KG1 (cell line): ENCODE measurements at regions not wholly inside any gene's neighbourhood (a gene's known extent, or its start where the extent isn't known, plus 50 kb on each side); places are given as distances from the start of the nearest gene placed in this dataset.

Source experiments
- DNase-seq: peaks from one replicate; lab custom pipeline; 2025; lab: John Stamatoyannopoulos, UW

DNA sequence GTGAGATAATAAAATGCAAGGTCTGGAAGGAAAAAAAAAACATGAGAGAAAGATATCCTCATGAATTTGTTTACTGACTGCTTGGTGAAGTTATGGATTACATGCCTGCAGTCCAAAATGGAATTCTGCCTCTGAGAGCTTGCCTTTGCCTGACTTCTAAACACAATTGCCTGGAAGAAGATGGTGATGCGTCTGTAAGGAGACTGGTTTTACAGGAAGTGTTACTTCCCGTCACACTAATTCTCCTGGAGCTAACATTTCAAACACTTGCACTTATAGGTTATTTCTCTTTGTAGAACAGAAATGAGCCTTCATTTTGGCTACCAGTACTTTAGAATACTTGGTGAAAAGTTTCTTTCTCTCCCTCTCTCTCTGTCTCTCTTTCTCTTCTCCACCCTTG, 884.3 kb downstream of the TSN start:
- DNase-seq, result no peak

DNA sequence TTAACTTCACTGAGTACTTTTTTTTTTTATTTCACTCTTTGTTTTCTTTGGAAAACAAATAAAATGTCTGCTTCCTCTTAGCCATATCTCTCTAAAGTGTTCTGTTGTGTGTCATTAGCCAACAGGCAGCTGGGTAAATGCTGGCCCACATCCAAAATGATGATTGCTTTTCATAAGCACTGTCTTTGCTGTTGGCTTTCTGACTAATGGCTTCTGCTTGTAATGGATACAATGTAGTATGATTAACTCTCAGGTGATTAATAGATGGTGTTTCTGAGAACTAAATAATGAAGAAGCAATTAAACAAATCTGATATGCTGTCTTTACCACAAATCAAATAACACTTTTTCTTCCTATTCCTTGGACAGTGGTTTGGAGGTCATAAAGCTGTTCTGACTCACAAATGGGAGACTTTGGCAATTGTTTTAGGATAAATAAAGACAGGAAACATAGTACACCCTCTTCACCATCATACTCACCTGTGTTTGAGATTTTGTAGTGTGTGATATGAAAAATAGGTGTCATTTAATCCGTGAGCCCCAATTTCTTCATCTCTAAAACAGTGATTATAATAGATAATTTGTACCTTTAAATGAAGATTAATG, 888.4 kb downstream of the TSN start:
- no peak for DNase-seq

GRCh38 chr2:122651236-122651635, 895.8 kb downstream of the TSN start:
- no peak for DNase-seq

- DNase-seq, result no peak
These were observed 896.3 kb downstream of the TSN start for GRCh38 chr2:122651780-122652179.

- DNase-seq, result no peak
These were observed 897.2 kb downstream of the TSN start for GRCh38 chr2:122652670-122653069.

DNA sequence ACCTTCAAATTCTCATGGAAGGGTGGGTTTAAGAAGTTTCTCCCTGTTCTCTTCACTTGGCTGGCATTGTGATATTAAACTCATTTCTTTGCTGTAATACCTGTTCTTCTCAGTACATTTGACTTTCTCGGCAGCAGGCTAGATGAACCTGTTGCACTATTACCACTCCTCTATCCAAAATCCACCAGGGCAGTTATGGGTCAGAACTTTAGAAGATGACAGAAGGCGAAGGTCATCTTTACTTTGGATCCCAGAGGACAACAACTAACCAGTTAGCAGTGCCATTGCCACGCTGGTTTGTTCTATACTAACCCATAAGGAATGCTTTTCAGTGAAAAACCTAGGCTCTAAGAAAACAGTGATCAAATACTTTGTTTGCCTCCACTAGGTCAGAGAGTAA, 901.0 kb downstream of the TSN start:
- no peak for DNase-seq

- DNase-seq, result no peak
These were observed 905.6 kb downstream of the TSN start for GRCh38 chr2:122660786-122661634.

GRCh38 chr2:122663620-122664019, 908.2 kb downstream of the TSN start:
- no peak for DNase-seq

GRCh38 chr2:122669627-122670026, 914.2 kb downstream of the TSN start:
- DNase-seq, result no peak

- DNase-seq, result no peak
These were observed 915.4 kb downstream of the TSN start for GRCh38 chr2:122670897-122671296.

GRCh38 chr2:122680662-122681061, 925.2 kb downstream of the TSN start:
- DNase-seq, result no peak

- DNase-seq, result no peak
These were observed 926.2 kb downstream of the TSN start for GRCh38 chr2:122681626-122682025.

GRCh38 chr2:122682356-122682755, 926.9 kb downstream of the TSN start:
- no peak for DNase-seq

- no peak for DNase-seq
These were observed 927.6 kb downstream of the TSN start for GRCh38 chr2:122683018-122683417.

- no peak for DNase-seq
These were observed 937.1 kb downstream of the TSN start for GRCh38 chr2:122692400-122693083.

DNA sequence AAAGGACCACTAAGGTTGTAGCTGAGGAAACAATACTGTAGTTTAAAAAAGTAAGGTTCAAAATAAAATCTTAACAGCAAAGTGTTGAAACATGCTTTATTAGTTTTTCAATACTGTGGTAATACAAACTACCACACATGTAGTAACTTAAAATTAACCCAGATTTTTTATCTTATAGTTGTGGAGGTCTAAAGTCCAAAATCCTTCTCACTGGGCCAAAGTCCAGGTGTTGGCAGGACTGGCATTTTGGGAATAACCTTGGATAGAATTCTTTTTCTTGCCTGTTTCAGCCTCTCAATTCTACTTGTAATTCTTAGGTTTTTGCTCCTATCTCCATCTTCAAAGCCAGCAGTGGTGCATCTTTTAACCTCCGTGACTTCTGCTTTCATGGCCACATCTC, 942.0 kb downstream of the TSN start:
- DNase-seq, result no peak

- no peak for DNase-seq
These were observed 948.2 kb downstream of the TSN start for GRCh38 chr2:122703676-122704075.

DNA sequence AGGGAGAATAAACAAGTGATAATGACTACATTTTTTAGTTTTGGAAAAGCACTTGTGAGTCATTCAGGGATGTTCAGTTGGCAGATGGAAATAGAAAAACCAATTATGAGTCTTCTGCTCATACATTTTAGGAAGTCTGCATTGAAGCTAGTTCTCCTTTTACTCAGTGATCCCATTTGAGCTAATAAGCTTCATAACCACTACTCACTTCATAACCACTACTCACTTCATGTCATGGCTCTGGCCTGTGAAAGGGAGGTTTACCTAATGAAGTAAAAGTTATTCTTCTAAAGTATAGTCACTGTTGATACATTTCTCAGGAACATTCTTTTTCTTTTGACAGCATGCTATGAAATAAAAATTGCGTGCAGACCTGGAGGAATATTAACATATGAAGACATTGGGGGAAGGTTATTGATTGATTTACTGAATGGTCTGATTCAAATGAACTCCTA, 948.7 kb downstream of the TSN start:
- DNase-seq, result no peak

DNA sequence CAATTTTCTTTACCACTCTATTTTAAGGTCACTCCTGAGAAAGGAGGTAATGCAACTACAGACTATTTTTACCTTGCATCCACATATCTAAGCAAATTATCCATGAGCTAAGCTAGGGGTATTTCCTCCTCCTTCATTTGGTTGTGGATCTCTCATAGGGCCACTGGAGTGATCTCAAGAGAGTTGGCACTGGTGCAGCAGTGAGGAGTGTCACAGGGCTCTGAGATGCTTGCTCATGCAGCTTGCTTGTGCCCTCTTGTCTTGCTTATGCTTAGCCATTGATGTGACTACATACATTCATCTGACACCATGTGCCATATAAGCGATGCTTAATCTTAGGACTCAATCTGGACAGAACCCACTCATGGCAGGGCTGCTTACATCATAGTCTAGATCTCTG, 950.3 kb downstream of the TSN start:
- DNase-seq, result no peak

DNA sequence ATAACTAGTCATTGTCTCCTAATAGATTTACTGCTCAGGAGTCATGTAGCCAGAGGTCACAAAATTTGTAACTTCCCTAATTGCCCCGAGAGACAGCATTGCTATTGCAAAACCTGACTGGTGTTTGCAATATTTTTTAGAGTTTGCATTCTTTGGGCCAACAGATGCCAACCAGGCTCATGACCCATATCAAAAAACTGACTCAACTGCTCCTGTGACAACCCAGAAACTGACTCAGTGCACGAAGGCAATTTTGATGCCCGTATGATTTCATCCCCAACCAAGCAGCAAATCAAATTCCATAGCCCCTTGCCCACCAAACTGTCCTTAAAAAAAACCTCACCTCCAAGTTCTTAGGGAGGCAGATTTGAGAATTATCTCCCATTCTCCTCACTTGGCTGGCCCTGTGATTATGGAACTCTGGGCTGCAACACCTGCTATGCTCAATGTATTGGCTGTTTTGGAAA, 951.3 kb downstream of the TSN start:
- no peak for DNase-seq

GRCh38 chr2:122707224-122707824, 951.9 kb downstream of the TSN start:
- no peak for DNase-seq

GRCh38 chr2:122710049-122710448, 954.6 kb downstream of the TSN start:
- DNase-seq, result no peak

DNA sequence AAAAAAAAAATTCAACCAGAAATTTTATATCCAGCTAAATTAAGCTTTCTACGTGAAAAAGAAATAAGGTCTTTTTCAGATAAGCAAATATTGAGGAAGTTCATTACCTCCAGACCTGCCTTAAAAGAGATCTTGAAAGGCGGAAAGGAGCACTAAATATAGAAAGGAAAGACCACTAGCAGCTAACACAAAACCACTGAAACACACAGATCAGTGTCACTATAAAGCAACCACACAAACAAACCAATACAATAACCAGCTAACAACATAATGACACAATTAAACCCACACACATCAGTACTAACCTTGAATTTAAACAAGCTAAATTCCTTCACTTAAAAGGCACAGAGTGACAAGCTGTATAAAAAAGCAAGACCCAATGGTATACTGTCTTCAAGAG, 958.3 kb downstream of the TSN start:
- no peak for DNase-seq
